Calu3 (cell line): ENCODE measurements at regions not wholly inside any gene's neighbourhood (a gene's known extent, or its start where the extent isn't known, plus 50 kb on each side); places are given as distances from the start of the nearest gene placed in this dataset.

ENCODE experiments used
- BruUV-seq: library from RNA; stranded (reverse); fragments of 400-500 nt; replicated peaks from 2 replicates; lab custom pipeline; 2021; lab: Mats Ljungman, UMichigan
- CTCF ChIA-PET: fragments of 300-600 bp; sonication (Branson Sonifier 250); formaldehyde crosslinking; loops from one replicate; lab custom pipeline; 2022; ENCODE audit warnings: antibody characterized with exemption; lab: Charles Lee
- DNase-seq: peaks from one replicate; pipeline ENCODE4 v3.0.0; 2022
- H3K27ac Mint-ChIP-seq: one replicate; pipeline ENCODE4 v1.8.0; 2022; ENCODE audit warnings: mixed read lengths; ENCODE audit not compliant: unreplicated experiment
- H3K27me3 Mint-ChIP-seq: one replicate; pipeline ENCODE4 v1.8.0; 2022; ENCODE audit warnings: mixed read lengths; ENCODE audit not compliant: unreplicated experiment
- H3K36me3 Mint-ChIP-seq: one replicate; pipeline ENCODE4 v1.8.0; 2022; ENCODE audit warnings: mild to moderate bottlenecking, moderate library complexity, mixed read lengths; ENCODE audit not compliant: insufficient read depth, unreplicated experiment
- H3K4me1 Mint-ChIP-seq: one replicate; pipeline ENCODE4 v1.8.0; 2022; ENCODE audit warnings: mild to moderate bottlenecking, low read depth, mixed read lengths; ENCODE audit not compliant: unreplicated experiment
- H3K4me3 Mint-ChIP-seq: one replicate; pipeline ENCODE4 v1.8.0; 2022; ENCODE audit warnings: mild to moderate bottlenecking, low read depth, moderate library complexity, mixed read lengths; ENCODE audit not compliant: unreplicated experiment
- H3K9me3 Mint-ChIP-seq: one replicate; pipeline ENCODE4 v1.8.0; 2022; ENCODE audit warnings: low read depth, mixed read lengths; ENCODE audit not compliant: unreplicated experiment
- CTCF ChIP-seq: fragments of 200-600 bp; IDR thresholded peaks from one replicate; pipeline ENCODE4 v1.8.0; 2022; ENCODE audit warnings: antibody characterized with exemption; ENCODE audit not compliant: unreplicated experiment
- intact Hi-C: fragments of 100-400 bp; cut with micrococcal nuclease; formaldehyde crosslinking; loops from one replicate; pipeline ENCODE4 v1.10.0; 2022; ENCODE audit not compliant: unreplicated experiment

- Mint-ChIP-seq H3K27ac (peak overlapping the region; percentile 85), H3K4me1 (peaks cover 79% of the 10 kb centered on the region), H3K27me3 (no peaks in the 10 kb centered on the region), H3K9me3 (no peaks in the 10 kb centered on the region), H3K4me3 (peak overlapping the region; percentile 56), H3K36me3 (peaks cover 77% of the 10 kb centered on the region)
- no peak for DNase-seq
- intact Hi-C loops: loop anchor here (5.0 kb wide), 1 partner anchor 34 kb away; no protein-coding TSS in a partner anchor
- TF ChIP-seq CTCF: no peak
- CTCF ChIA-PET: interaction anchor here (0.5 to 2.4 kb wide), 3 partner anchors 8 to 33 kb away, joined by 4 to 17 read pairs (median 7); no protein-coding TSS in a partner anchor
- no TSS peak for BruUV-seq
Observed at GRCh38 chr7:130921391-130922180, 187.6 kb upstream of the KLF14 start.

- CTCF ChIA-PET: interaction anchor here (0.6 to 2.4 kb wide), 5 partner anchors 9 to 118 kb away, joined by 3 to 17 read pairs (median 3); no protein-coding TSS in a partner anchor
- TF ChIP-seq CTCF: no peak
- Mint-ChIP-seq H3K27me3 (no peaks in the 10 kb centered on the region), H3K4me3 (peak overlapping the region; percentile 56), H3K36me3 (peaks cover 76% of the 10 kb centered on the region), H3K27ac (peak overlapping the region; percentile 85), H3K9me3 (no peaks in the 10 kb centered on the region), H3K4me1 (peaks cover 82% of the 10 kb centered on the region)
- DNase-seq: no peak
- intact Hi-C loops: loop anchor here (5.0 kb wide), 1 partner anchor 35 kb away; no protein-coding TSS in a partner anchor
- no TSS peak for BruUV-seq
Observed at GRCh38 chr7:130922206-130923112, 188.5 kb upstream of the KLF14 start.

- no peaks in the 10 kb centered on the region for H3K9me3 Mint-ChIP-seq
- CTCF ChIA-PET: interaction anchor here (2.4 kb wide), 1 partner anchor 10 kb away, joined by 17 read pairs; no protein-coding TSS in a partner anchor
- intact Hi-C loops: loop anchor here (5.0 kb wide), 1 partner anchor 36 kb away; no protein-coding TSS in a partner anchor
- BruUV-seq: no TSS peak
- no peak for TF ChIP-seq CTCF
- no peak for DNase-seq
- peak overlapping the region; percentile 56 for H3K4me3 Mint-ChIP-seq
- peaks cover 74% of the 10 kb centered on the region for H3K36me3 Mint-ChIP-seq
- no peaks in the 10 kb centered on the region for H3K27me3 Mint-ChIP-seq
- H3K27ac Mint-ChIP-seq: peak overlapping the region; percentile 85
- H3K4me1 Mint-ChIP-seq: peaks cover 82% of the 10 kb centered on the region
Observed at GRCh38 chr7:130923365-130923764, 189.4 kb upstream of the KLF14 start.

- peaks cover 68% of the 10 kb centered on the region for H3K36me3 Mint-ChIP-seq
- H3K27ac Mint-ChIP-seq: peak overlapping the region; percentile 85
- peaks cover 82% of the 10 kb centered on the region for H3K4me1 Mint-ChIP-seq
Observed at GRCh38 chr7:130923930-130924329, 189.9 kb upstream of the KLF14 start.

More at GRCh38 chr7:130923930-130924329, 189.9 kb upstream of the KLF14 start:
- intact Hi-C loops: loop anchor here (5.0 kb wide), 1 partner anchor 37 kb away; no protein-coding TSS in a partner anchor
- CTCF ChIA-PET: interaction anchor here (1.4 kb wide), 1 partner anchor 20 kb away, joined by 3 read pairs; no protein-coding TSS in a partner anchor
- DNase-seq: no peak
- H3K4me3 Mint-ChIP-seq: peak overlapping the region; percentile 24
- H3K27me3 Mint-ChIP-seq: no peaks in the 10 kb centered on the region
- H3K9me3 Mint-ChIP-seq: no peaks in the 10 kb centered on the region
- TF ChIP-seq CTCF: no peak
- no TSS peak for BruUV-seq
